H1 (cell line): ENCODE measurements at regions not wholly inside any gene's neighbourhood (a gene's known extent, or its start where the extent isn't known, plus 50 kb on each side); places are given as distances from the start of the nearest gene placed in this dataset.

ENCODE experiments used
- BCL11A ChIP-seq, 2 experiments: IDR thresholded peaks; one replicate each; pipeline ENCODE4 v1.6.1; 2011; ENCODE audit warnings: low read depth in 2 of 2, low read length in 2 of 2, mild to moderate bottlenecking in 2 of 2
- CTBP2 ChIP-seq: IDR thresholded peaks from 2 replicates; pipeline ENCODE4 v1.7.0; 2011; ENCODE audit warnings: borderline replicate concordance, mild to moderate bottlenecking, moderate library complexity, mixed read lengths, low read length; ENCODE audit not compliant: insufficient read depth, insufficient read length
- EZH2 ChIP-seq: fragments of 200-600 bp; sonication (generic); IDR thresholded peaks from 2 replicates; pipeline ENCODE4 v1.7.1; 2012; ENCODE audit warnings: low read depth, mild to moderate bottlenecking, moderate library complexity, low read length, inconsistent platforms; ENCODE audit not compliant: severe bottlenecking
- KDM4A ChIP-seq: IDR thresholded peaks from one replicate; pipeline ENCODE4 v1.7.1; 2012; ENCODE audit warnings: low read depth, mild to moderate bottlenecking, moderate library complexity, low read length, inconsistent platforms; ENCODE audit not compliant: severe bottlenecking
- POLR2AphosphoS5 ChIP-seq: IDR thresholded peaks from 2 replicates; pipeline ENCODE4 v1.6.1; 2011; ENCODE audit warnings: low read depth, low read length
- SIRT6 ChIP-seq: IDR thresholded peaks from one replicate; pipeline ENCODE4 v1.7.1; 2012; ENCODE audit warnings: low read length, inconsistent platforms
- SP1 ChIP-seq: IDR thresholded peaks from 2 replicates; pipeline ENCODE4 v1.6.1; 2011; ENCODE audit warnings: low read depth, low read length
- TCF12 ChIP-seq: IDR thresholded peaks from 2 replicates; pipeline ENCODE4 v1.6.1; 2011; ENCODE audit warnings: low read depth, mild to moderate bottlenecking, low read length
- TF ChIP-seq, protein P1 (sequence below): IDR thresholded peaks from 2 replicates; pipeline ENCODE4 v1.6.1; 2012; ENCODE audit warnings: inconsistent platforms
- TF ChIP-seq, protein P2 (sequence below): fragments of 300-600 bp; sonication (generic); IDR thresholded peaks from 2 replicates; pipeline ENCODE4 v1.7.1; 2012; ENCODE audit warnings: low read length, moderate library complexity, mild to moderate bottlenecking, inconsistent platforms; ENCODE audit not compliant: insufficient replicate concordance

DNA sequence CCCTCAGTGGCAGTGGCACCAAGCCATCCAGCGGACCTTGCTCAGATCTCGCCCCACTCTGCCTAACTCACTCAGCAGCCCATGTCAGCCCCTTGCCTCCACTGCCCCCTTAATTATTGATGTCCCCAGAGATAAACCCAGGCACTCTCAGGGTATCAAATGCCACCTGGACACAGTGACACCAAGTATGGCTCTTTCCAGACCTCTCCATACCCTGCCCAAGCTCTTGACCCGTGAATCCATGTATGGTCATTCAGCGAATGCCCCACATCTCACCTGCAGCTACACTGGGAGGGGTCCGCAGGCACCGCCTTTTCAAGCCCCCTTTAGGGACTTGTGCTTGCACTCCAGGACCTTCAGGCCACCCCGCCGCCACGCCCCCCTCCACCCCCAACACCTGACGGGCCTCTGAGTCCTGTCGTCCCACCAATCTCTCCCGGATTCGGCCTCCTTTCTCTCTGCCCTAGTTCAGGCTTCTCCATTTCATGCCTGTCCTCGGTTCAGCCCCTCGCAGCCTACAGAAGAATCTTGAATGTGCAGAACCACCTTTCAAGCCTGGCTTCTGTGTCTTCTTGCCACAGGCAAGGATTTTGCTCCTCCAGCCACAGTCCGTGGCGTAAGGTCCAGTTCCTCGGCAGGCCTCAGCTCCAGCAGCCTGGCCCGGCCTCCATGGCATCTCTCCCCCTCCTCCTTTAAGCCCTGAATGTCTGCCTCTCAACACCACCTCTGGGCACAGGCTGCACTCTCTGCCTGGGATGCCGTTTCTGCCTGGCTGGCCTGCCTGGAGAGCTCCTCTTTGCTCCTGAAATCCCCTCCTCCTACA, 54.1 kb upstream of the ODC1 start (continued):
- TF ChIP-seq SP1 (no peak), SIRT6 (no peak), POLR2AphosphoS5 (no peak), EZH2 (no peak), BCL11A (IDR thresholded peaks at IDR 0.05; ENCODE audit: low read depth in 2 of 2, low read length in 2 of 2) (no peak), CTBP2 (no peak), TCF12 (no peak), KDM4A (no peak)
- TF ChIP-seq, protein P1, sequence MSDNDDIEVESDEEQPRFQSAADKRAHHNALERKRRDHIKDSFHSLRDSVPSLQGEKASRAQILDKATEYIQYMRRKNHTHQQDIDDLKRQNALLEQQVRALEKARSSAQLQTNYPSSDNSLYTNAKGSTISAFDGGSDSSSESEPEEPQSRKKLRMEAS: no peak
- TF ChIP-seq, protein P2, sequence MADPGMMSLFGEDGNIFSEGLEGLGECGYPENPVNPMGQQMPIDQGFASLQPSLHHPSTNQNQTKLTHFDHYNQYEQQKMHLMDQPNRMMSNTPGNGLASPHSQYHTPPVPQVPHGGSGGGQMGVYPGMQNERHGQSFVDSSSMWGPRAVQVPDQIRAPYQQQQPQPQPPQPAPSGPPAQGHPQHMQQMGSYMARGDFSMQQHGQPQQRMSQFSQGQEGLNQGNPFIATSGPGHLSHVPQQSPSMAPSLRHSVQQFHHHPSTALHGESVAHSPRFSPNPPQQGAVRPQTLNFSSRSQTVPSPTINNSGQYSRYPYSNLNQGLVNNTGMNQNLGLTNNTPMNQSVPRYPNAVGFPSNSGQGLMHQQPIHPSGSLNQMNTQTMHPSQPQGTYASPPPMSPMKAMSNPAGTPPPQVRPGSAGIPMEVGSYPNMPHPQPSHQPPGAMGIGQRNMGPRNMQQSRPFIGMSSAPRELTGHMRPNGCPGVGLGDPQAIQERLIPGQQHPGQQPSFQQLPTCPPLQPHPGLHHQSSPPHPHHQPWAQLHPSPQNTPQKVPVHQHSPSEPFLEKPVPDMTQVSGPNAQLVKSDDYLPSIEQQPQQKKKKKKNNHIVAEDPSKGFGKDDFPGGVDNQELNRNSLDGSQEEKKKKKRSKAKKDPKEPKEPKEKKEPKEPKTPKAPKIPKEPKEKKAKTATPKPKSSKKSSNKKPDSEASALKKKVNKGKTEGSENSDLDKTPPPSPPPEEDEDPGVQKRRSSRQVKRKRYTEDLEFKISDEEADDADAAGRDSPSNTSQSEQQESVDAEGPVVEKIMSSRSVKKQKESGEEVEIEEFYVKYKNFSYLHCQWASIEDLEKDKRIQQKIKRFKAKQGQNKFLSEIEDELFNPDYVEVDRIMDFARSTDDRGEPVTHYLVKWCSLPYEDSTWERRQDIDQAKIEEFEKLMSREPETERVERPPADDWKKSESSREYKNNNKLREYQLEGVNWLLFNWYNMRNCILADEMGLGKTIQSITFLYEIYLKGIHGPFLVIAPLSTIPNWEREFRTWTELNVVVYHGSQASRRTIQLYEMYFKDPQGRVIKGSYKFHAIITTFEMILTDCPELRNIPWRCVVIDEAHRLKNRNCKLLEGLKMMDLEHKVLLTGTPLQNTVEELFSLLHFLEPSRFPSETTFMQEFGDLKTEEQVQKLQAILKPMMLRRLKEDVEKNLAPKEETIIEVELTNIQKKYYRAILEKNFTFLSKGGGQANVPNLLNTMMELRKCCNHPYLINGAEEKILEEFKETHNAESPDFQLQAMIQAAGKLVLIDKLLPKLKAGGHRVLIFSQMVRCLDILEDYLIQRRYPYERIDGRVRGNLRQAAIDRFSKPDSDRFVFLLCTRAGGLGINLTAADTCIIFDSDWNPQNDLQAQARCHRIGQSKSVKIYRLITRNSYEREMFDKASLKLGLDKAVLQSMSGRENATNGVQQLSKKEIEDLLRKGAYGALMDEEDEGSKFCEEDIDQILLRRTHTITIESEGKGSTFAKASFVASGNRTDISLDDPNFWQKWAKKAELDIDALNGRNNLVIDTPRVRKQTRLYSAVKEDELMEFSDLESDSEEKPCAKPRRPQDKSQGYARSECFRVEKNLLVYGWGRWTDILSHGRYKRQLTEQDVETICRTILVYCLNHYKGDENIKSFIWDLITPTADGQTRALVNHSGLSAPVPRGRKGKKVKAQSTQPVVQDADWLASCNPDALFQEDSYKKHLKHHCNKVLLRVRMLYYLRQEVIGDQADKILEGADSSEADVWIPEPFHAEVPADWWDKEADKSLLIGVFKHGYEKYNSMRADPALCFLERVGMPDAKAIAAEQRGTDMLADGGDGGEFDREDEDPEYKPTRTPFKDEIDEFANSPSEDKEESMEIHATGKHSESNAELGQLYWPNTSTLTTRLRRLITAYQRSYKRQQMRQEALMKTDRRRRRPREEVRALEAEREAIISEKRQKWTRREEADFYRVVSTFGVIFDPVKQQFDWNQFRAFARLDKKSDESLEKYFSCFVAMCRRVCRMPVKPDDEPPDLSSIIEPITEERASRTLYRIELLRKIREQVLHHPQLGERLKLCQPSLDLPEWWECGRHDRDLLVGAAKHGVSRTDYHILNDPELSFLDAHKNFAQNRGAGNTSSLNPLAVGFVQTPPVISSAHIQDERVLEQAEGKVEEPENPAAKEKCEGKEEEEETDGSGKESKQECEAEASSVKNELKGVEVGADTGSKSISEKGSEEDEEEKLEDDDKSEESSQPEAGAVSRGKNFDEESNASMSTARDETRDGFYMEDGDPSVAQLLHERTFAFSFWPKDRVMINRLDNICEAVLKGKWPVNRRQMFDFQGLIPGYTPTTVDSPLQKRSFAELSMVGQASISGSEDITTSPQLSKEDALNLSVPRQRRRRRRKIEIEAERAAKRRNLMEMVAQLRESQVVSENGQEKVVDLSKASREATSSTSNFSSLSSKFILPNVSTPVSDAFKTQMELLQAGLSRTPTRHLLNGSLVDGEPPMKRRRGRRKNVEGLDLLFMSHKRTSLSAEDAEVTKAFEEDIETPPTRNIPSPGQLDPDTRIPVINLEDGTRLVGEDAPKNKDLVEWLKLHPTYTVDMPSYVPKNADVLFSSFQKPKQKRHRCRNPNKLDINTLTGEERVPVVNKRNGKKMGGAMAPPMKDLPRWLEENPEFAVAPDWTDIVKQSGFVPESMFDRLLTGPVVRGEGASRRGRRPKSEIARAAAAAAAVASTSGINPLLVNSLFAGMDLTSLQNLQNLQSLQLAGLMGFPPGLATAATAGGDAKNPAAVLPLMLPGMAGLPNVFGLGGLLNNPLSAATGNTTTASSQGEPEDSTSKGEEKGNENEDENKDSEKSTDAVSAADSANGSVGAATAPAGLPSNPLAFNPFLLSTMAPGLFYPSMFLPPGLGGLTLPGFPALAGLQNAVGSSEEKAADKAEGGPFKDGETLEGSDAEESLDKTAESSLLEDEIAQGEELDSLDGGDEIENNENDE: no peak
